ENCODE measurements at regions not wholly inside any gene's neighbourhood (a gene's known extent, or its start where the extent isn't known, plus 50 kb on each side); places are given as distances from the start of the nearest gene placed in this dataset.
"Not testable (repeated sequence)": the region's sequence is repeated elsewhere in the genome, so short reads cannot be mapped to it uniquely, and the experiment has no call there.

DNA sequence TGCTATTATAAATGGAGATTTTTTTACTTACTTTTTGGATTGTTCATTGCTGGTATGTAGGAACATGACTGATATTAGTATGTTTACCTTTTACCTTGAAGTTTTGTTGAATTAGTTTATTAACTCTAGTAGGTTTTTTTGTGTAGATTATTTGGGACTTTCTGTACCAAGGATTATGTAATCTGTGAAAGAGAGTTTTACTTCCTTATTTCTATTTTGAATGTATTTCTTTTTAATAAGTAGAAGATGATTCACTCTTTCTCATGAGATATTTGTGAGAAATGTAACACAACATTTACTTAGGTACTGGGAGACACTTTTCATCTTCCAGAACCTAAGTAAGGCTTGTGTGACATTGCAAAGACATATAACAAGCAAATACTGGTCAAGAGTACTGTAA lies 473.9 kb upstream of the HS3ST5 start:
- POLR2A ChIA-PET = no interaction called here
- Mint-ChIP-seq H3K27me3 (no peaks in the 10 kb centered on the region), H3K27ac (no peak overlapping the region), H3K4me1 (no peaks in the 10 kb centered on the region), H3K36me3 (ENCODE audit: low read depth) (no peaks in the 10 kb centered on the region), H3K4me3 (no peak overlapping the region), H3K9me3 (peaks cover 6% of the 10 kb centered on the region)
- no peak for ATAC-seq (ENCODE audit: low read depth)
- TF ChIP-seq, protein P1, sequence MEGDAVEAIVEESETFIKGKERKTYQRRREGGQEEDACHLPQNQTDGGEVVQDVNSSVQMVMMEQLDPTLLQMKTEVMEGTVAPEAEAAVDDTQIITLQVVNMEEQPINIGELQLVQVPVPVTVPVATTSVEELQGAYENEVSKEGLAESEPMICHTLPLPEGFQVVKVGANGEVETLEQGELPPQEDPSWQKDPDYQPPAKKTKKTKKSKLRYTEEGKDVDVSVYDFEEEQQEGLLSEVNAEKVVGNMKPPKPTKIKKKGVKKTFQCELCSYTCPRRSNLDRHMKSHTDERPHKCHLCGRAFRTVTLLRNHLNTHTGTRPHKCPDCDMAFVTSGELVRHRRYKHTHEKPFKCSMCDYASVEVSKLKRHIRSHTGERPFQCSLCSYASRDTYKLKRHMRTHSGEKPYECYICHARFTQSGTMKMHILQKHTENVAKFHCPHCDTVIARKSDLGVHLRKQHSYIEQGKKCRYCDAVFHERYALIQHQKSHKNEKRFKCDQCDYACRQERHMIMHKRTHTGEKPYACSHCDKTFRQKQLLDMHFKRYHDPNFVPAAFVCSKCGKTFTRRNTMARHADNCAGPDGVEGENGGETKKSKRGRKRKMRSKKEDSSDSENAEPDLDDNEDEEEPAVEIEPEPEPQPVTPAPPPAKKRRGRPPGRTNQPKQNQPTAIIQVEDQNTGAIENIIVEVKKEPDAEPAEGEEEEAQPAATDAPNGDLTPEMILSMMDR (IDR thresholded peaks at IDR 0.05) = no peak
- intact Hi-C loops (cut with micrococcal nuclease) = no loop called here
- CTCF ChIA-PET = no interaction called here
- DNase-seq = no peak

DNA sequence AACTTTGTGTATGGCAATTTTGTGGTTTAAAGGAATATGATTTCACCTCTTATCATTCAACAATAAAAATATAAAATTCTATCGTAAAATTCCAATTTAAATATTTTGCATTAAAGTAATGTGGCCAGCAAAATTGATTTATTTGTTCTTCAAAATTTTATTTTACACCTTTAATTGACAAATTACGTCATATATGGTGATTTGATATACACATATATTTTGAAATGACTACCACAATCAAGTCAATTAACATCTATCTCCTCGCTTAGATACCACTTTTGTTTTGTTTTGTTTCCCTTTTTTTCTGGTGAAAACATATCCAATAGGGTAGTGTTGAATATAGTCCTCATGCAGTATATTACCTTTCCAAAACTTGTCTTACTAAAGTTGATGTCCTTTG lies 467.6 kb upstream of the HS3ST5 start:
- Mint-ChIP-seq H3K9me3 (peaks cover 6% of the 10 kb centered on the region), H3K4me1 (no peaks in the 10 kb centered on the region), H3K4me3 (no peak overlapping the region), H3K27me3 (no peaks in the 10 kb centered on the region), H3K27ac (no peak overlapping the region), H3K36me3 (ENCODE audit: low read depth) (no peaks in the 10 kb centered on the region)
- ChIA-PET POLR2A (no interaction called here), CTCF (no interaction called here)
- intact Hi-C loops (cut with micrococcal nuclease) = no loop called here
- DNase-seq (no peak), ATAC-seq (ENCODE audit: low read depth) (no peak)
- TF ChIP-seq, protein P1 (IDR thresholded peaks at IDR 0.05) = no peak

DNA sequence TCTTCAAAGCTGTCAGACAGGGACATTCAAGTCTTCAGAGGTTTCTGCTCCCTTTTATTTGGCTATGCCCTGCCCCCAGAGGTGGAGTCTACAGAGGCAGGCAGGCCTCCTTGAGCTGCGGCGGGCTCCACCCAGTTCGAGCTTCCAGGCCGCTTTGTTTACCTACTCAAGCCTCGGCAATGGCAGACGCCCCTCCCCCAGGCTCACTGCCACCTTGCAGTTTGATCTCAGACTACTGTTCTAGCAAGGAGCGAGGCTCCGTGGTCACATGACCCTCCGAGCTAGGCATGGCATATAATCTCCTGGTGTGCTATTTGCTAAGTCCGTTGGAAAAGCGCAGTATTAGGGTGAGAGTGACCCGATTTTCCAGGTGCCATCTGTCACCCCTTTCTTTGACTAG lies 462.6 kb upstream of the HS3ST5 start:
- ATAC-seq (ENCODE audit: low read depth); H3K4me1 Mint-ChIP-seq; CTCF ChIA-PET; DNase-seq; H3K4me3 Mint-ChIP-seq; POLR2A ChIA-PET; H3K27ac Mint-ChIP-seq; intact Hi-C loops (cut with micrococcal nuclease); H3K36me3 Mint-ChIP-seq (ENCODE audit: low read depth); H3K27me3 Mint-ChIP-seq; H3K9me3 Mint-ChIP-seq: not testable (repeated sequence)

DNA sequence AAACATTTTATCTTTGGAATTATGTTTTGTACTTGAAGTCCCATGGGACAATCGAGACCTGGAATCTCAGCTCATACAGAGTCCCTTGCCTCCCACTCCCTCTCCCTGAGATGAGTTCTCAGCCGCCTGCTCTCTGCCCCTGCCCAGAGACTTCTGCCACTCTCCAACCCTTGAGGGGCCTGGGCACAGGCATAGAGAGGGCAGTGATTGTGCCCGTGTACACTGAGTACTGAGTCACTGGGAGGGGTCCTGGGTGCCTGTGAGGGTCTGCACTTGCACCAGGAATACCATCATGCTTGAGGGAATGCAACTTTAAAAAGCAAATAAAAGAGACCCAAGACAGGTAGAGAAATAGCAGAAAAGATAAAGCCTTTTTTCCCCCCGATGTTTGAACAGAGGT lies 453.8 kb upstream of the HS3ST5 start:
- DNase-seq (no peak), ATAC-seq (ENCODE audit: low read depth) (no peak)
- Mint-ChIP-seq H3K36me3 (ENCODE audit: low read depth) (no peaks in the 10 kb centered on the region), H3K9me3 (peaks cover 2% of the 10 kb centered on the region), H3K4me1 (no peaks in the 10 kb centered on the region), H3K27me3 (no peaks in the 10 kb centered on the region), H3K27ac (no peak overlapping the region), H3K4me3 (no peak overlapping the region)
- intact Hi-C loops (cut with micrococcal nuclease) = no loop called here
- TF ChIP-seq, protein P1 (IDR thresholded peaks at IDR 0.05) = no peak
- ChIA-PET POLR2A (no interaction called here), CTCF (no interaction called here)

DNA sequence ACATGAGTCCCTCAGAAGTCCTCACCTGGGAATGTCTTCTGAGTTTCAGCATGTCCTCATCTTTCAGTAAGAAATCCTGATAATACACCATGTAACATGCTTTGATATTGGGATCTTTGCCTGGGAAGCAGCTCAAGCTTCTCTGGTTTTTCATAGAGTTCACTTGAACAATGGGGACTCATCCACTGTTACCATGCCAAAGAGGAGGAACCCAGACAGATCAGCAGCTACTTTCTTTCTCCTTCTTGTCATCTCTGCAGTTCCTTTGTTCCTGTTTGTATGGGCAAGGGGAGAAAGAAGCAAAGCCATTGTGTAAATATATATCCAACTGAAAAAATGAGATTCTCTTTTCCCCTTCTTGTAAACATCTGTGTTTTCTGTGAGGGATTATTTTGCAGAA lies 450.6 kb upstream of the HS3ST5 start:
- ChIA-PET CTCF (no interaction called here), POLR2A (no interaction called here)

More for the DNA sequence above, 450.6 kb upstream of the HS3ST5 start:
- H3K4me3 Mint-ChIP-seq = no peak overlapping the region
- no peak for DNase-seq
- H3K27ac Mint-ChIP-seq = no peak overlapping the region
- ATAC-seq (ENCODE audit: low read depth) = no peak
- H3K27me3 Mint-ChIP-seq = no peaks in the 10 kb centered on the region
- H3K9me3 Mint-ChIP-seq = no peaks in the 10 kb centered on the region
- TF ChIP-seq, protein P1 (IDR thresholded peaks at IDR 0.05) = no peak
- intact Hi-C loops (cut with micrococcal nuclease) = no loop called here
- H3K4me1 Mint-ChIP-seq = no peaks in the 10 kb centered on the region
- no peaks in the 10 kb centered on the region for H3K36me3 Mint-ChIP-seq (ENCODE audit: low read depth)
